Calu3 (cell line): ENCODE measurements at regions not wholly inside any gene's neighbourhood (a gene's known extent, or its start where the extent isn't known, plus 50 kb on each side); places are given as distances from the start of the nearest gene placed in this dataset.

Experiments used
- BruUV-seq: library from RNA; stranded (reverse); fragments of 400-500 nt; replicated peaks from 2 replicates; lab custom pipeline; 2021; lab: Mats Ljungman, UMichigan
- CTCF ChIA-PET: fragments of 300-600 bp; sonication (Branson Sonifier 250); formaldehyde crosslinking; loops from one replicate; lab custom pipeline; 2022; ENCODE audit warnings: antibody characterized with exemption; lab: Charles Lee
- DNase-seq: peaks from one replicate; pipeline ENCODE4 v3.0.0; 2022
- H3K27ac Mint-ChIP-seq: one replicate; pipeline ENCODE4 v1.8.0; 2022; ENCODE audit warnings: mixed read lengths; ENCODE audit not compliant: unreplicated experiment
- H3K27me3 Mint-ChIP-seq: one replicate; pipeline ENCODE4 v1.8.0; 2022; ENCODE audit warnings: mixed read lengths; ENCODE audit not compliant: unreplicated experiment
- H3K36me3 Mint-ChIP-seq: one replicate; pipeline ENCODE4 v1.8.0; 2022; ENCODE audit warnings: mild to moderate bottlenecking, moderate library complexity, mixed read lengths; ENCODE audit not compliant: insufficient read depth, unreplicated experiment
- H3K4me1 Mint-ChIP-seq: one replicate; pipeline ENCODE4 v1.8.0; 2022; ENCODE audit warnings: mild to moderate bottlenecking, low read depth, mixed read lengths; ENCODE audit not compliant: unreplicated experiment
- H3K4me3 Mint-ChIP-seq: one replicate; pipeline ENCODE4 v1.8.0; 2022; ENCODE audit warnings: mild to moderate bottlenecking, low read depth, moderate library complexity, mixed read lengths; ENCODE audit not compliant: unreplicated experiment
- H3K9me3 Mint-ChIP-seq: one replicate; pipeline ENCODE4 v1.8.0; 2022; ENCODE audit warnings: low read depth, mixed read lengths; ENCODE audit not compliant: unreplicated experiment
- intact Hi-C: fragments of 100-400 bp; cut with micrococcal nuclease; formaldehyde crosslinking; loops from one replicate; pipeline ENCODE4 v1.10.0; 2022; ENCODE audit not compliant: unreplicated experiment
- TF ChIP-seq, protein P1 (sequence below): fragments of 200-600 bp; IDR thresholded peaks from one replicate; pipeline ENCODE4 v1.8.0; 2022; ENCODE audit warnings: antibody characterized with exemption; ENCODE audit not compliant: unreplicated experiment

DNA sequence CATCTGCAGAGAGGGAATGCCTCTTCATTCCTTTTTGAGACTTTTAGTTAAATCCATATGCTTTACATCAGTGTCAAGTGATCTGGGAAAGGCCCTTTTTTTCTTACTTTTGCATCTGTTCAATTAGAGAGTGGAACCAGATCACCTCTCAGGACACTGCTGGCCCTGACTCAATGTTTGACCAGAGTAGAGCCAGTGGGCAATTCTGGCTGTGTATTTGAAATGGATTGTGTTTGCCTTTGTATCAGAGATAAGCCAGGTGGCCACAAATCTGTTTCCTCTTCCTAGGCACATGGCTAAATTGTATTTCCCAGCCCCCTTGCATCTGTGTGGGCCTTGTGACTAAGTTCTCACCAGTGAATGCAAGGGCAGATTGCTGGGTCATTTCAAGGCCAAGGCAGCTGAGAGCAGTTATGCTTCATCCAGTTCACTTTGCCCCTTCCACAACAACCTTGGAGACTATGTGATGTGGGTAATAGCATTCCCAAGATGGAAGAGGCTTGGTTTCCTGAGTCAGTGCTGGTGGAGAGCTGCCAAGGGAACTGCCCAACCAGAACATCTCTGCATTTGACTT is 75.6 kb upstream of the CACNA2D3 start:
- no TSS peak for BruUV-seq
- CTCF ChIA-PET, result no interaction called here
- TF ChIP-seq, protein P1, sequence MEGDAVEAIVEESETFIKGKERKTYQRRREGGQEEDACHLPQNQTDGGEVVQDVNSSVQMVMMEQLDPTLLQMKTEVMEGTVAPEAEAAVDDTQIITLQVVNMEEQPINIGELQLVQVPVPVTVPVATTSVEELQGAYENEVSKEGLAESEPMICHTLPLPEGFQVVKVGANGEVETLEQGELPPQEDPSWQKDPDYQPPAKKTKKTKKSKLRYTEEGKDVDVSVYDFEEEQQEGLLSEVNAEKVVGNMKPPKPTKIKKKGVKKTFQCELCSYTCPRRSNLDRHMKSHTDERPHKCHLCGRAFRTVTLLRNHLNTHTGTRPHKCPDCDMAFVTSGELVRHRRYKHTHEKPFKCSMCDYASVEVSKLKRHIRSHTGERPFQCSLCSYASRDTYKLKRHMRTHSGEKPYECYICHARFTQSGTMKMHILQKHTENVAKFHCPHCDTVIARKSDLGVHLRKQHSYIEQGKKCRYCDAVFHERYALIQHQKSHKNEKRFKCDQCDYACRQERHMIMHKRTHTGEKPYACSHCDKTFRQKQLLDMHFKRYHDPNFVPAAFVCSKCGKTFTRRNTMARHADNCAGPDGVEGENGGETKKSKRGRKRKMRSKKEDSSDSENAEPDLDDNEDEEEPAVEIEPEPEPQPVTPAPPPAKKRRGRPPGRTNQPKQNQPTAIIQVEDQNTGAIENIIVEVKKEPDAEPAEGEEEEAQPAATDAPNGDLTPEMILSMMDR, result no peak
- Mint-ChIP-seq H3K9me3 (no peaks in the 10 kb centered on the region), H3K4me1 (no peaks in the 10 kb centered on the region), H3K4me3 (no peak overlapping the region), H3K27me3 (peaks cover 24% of the 10 kb centered on the region), H3K36me3 (no peaks in the 10 kb centered on the region), H3K27ac (no peak overlapping the region)
- intact Hi-C loops, result no loop called here
- no peak for DNase-seq

DNA sequence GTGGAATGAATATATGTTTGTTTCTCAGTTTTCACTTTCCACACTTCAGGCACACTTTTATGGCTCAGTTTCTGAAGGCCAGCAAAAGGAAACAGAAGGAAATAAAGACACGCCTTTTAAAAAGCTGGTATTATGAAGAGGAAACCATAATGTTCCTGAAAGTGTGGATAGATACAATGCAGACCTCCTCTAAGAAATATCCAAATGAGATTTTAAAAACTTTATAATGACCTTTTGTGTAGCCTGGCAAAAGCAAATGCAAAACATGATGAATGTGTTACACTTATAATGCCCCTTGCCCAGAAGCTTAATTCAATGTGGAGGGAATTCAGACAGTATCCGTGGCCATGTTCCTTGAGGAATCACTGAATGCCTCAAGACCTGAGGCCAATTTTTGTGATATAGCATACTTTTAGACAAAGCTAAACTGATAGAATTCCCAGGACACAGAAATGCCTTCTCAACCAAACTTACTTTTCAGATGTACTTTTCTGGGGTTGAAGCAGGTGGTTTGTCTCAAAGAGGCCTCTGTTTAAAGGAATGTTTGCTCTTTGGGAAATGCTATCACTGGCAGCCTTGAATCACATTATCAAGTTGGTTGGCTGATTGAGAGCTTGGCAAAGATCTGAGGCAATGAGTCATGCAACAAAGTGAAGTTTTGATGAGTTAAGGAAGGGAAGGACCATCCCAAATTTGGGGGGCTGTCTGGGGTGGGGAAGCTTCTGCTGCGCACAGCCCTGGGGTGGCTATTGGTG is 77.1 kb upstream of the CACNA2D3 start:
- CTCF ChIA-PET, result no interaction called here
- H3K27ac Mint-ChIP-seq, result no peak overlapping the region
- no peaks in the 10 kb centered on the region for H3K36me3 Mint-ChIP-seq
- no TSS peak for BruUV-seq
- H3K4me1 Mint-ChIP-seq, result no peaks in the 10 kb centered on the region
- no peaks in the 10 kb centered on the region for H3K9me3 Mint-ChIP-seq
- intact Hi-C loops, result no loop called here
- DNase-seq, result no peak
- no peak overlapping the region for H3K4me3 Mint-ChIP-seq
- peaks cover 17% of the 10 kb centered on the region for H3K27me3 Mint-ChIP-seq
- TF ChIP-seq, protein P1, result no peak

DNA sequence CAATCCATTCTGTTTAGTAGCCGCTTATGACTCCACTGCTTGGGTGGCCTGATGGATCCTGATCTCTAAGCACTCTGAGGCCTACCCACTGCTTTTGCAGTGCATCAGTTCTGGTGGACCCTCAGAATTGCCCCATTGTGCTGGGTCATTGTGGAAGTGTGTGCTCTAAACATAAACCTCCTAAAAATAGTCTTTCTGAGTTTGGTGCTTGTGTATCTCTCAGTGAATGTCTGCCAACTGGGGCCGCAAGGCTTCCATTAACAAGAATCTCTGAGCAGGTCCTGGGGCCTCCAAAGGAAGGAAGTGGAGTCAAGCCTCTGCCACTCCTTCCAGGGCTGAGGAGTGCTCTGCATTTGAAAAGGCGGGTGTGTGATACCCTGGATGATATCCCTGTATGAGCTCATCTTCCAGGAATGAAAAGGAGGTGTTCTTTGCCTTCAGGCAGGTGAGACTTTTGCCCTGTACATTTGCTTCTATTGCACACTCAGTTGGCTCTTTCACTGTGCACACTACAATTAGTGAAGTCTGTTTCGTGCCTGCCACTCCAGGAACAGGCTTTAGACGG is 80.0 kb upstream of the CACNA2D3 start:
- Mint-ChIP-seq H3K27me3 (no peaks in the 10 kb centered on the region), H3K36me3 (no peaks in the 10 kb centered on the region), H3K4me1 (no peaks in the 10 kb centered on the region), H3K9me3 (no peaks in the 10 kb centered on the region), H3K4me3 (no peak overlapping the region), H3K27ac (no peak overlapping the region)
- intact Hi-C loops, result no loop called here
- no peak for DNase-seq
- TF ChIP-seq, protein P1, result no peak
- no TSS peak for BruUV-seq
- CTCF ChIA-PET, result no interaction called here

DNA sequence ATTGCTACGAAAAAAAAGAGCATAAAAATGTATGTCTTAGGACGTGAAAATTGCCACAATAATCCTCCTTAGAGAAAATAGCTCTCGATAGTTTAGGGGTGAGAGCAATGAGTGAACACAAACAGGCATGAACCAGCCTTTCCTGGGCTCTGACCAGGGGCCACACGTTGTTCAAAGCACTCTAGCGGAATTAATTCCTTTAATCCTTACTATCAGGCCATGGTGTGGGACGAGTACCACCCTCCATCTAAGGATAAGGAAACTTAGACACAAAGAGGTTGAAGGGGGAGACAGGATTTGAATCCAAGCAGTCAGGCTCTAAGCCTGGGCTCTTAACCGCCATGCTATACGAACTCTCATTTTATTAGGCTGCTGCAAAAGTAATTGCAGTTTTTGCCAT is 81.9 kb upstream of the CACNA2D3 start:
- BruUV-seq, result no TSS peak
- Mint-ChIP-seq H3K27ac (no peak overlapping the region), H3K27me3 (no peaks in the 10 kb centered on the region), H3K4me1 (no peaks in the 10 kb centered on the region), H3K9me3 (no peaks in the 10 kb centered on the region), H3K4me3 (no peak overlapping the region), H3K36me3 (no peaks in the 10 kb centered on the region)
- TF ChIP-seq, protein P1, result no peak
- DNase-seq, result no peak
- CTCF ChIA-PET, result no interaction called here
- intact Hi-C loops, result no loop called here
